Brain microvascular endothelial cell (primary cell): ENCODE measurements at regions not wholly inside any gene's neighbourhood (a gene's known extent, or its start where the extent isn't known, plus 50 kb on each side); places are given as distances from the start of the nearest gene placed in this dataset.

ENCODE experiments used
- DNase-seq: peaks from one replicate; pipeline ENCODE4 v3.0.0-alpha.2; 2020
- H3K27ac ChIP-seq: fragments of 250-450 bp; sonication (Bioruptor Pico); 2 replicates; pipeline ENCODE4 v1.5.1; 2020; ENCODE audit warnings: mild to moderate bottlenecking, moderate library complexity
- H3K27me3 ChIP-seq: fragments of 250-450 bp; sonication (Bioruptor Pico); replicated peaks from 2 replicates; pipeline ENCODE4 v1.5.1; 2020; ENCODE audit warnings: mild to moderate bottlenecking
- H3K36me3 ChIP-seq: fragments of 250-450 bp; sonication (Bioruptor Pico); replicated peaks from 2 replicates; pipeline ENCODE4 v1.5.1; 2020; ENCODE audit warnings: mild to moderate bottlenecking
- H3K4me3 ChIP-seq: 2 replicates; pipeline ENCODE4 v1.5.1; 2011; ENCODE audit warnings: low read depth, mild to moderate bottlenecking, control low read depth, low read length, moderate library complexity
- CTCF ChIP-seq: IDR thresholded peaks from 2 replicates; pipeline ENCODE4 v1.5.1; 2011; ENCODE audit warnings: low read depth, mild to moderate bottlenecking, moderate library complexity, low read length, control low read depth, inconsistent platforms; ENCODE audit errors: missing control alignments
- in situ Hi-C: cut with HindIII; loops from 2 replicates; pipeline ENCODE4 v1.10.0; 2017; ENCODE audit warnings: low sequenced_read_pairs, low pct_ligation_motif_present

GRCh38 chr13:72657379-72657778, 70.0 kb downstream of the MZT1 start:
- Histone ChIP-seq H3K36me3 (no peaks in the 10 kb centered on the region), H3K27ac (no peak overlapping the region), H3K27me3 (no peaks in the 10 kb centered on the region), H3K4me3 (no peak overlapping the region)
- in situ Hi-C loops = no loop called here
- TF ChIP-seq CTCF = no peak
- no peak for DNase-seq

DNA sequence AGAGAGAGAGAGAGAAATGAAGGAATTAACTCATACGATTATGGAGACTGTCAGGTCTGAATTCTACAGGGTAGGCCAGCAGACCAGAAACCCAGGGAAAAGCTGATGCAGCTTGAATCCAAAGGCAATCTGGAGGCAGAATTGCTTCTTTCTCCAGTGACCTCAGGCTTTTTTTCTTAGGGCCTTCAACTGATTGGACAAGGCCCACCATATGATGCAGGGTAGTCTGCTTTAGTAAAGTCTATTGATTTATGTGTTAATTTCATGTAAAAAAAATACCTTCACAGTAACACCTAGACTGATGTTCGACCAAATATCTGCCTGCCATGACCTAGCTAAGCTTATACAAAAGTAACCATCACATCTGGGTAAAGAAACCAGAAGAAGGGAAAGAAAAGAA, 71.1 kb downstream of the MZT1 start:
- no peak overlapping the region for H3K4me3 ChIP-seq
- no peak for TF ChIP-seq CTCF
- no peaks in the 10 kb centered on the region for H3K36me3 ChIP-seq
- in situ Hi-C loops = no loop called here
- no peak overlapping the region for H3K27ac ChIP-seq
- no peak for DNase-seq
- H3K27me3 ChIP-seq = no peaks in the 10 kb centered on the region

GRCh38 chr13:72653506-72653905, 73.9 kb downstream of the MZT1 start:
- H3K27ac ChIP-seq = no peak overlapping the region
- no peak for DNase-seq
- in situ Hi-C loops = no loop called here
- no peak for TF ChIP-seq CTCF
- no peaks in the 10 kb centered on the region for H3K27me3 ChIP-seq
- H3K4me3 ChIP-seq = no peak overlapping the region
- H3K36me3 ChIP-seq = no peaks in the 10 kb centered on the region

GRCh38 chr13:72652681-72653080, 74.7 kb downstream of the MZT1 start:
- no peak for TF ChIP-seq CTCF
- in situ Hi-C loops = no loop called here

GRCh38 chr13:72651144-72651543, 76.3 kb downstream of the MZT1 start:
- Histone ChIP-seq H3K36me3 (no peaks in the 10 kb centered on the region), H3K27me3 (no peaks in the 10 kb centered on the region), H3K4me3 (no peak overlapping the region), H3K27ac (no peak overlapping the region)
- peak; percentile 2 for DNase-seq
- in situ Hi-C loops = no loop called here
- TF ChIP-seq CTCF = peak; percentile 56

More at GRCh38 chr13:72652681-72653080, 74.7 kb downstream of the MZT1 start:
- Histone ChIP-seq H3K36me3 (no peaks in the 10 kb centered on the region), H3K27me3 (no peaks in the 10 kb centered on the region), H3K27ac (no peak overlapping the region), H3K4me3 (no peak overlapping the region)
- DNase-seq = peak; percentile 32

GRCh38 chr13:72650051-72650700, 77.3 kb downstream of the MZT1 start:
- no peak for DNase-seq
- H3K4me3 ChIP-seq = no peak overlapping the region
- in situ Hi-C loops = no loop called here
- H3K27me3 ChIP-seq = no peaks in the 10 kb centered on the region
- no peak for TF ChIP-seq CTCF
- H3K27ac ChIP-seq = no peak overlapping the region
- no peaks in the 10 kb centered on the region for H3K36me3 ChIP-seq
